BE2C (cell line): ENCODE measurements at regions not wholly inside any gene's neighbourhood (a gene's known extent, or its start where the extent isn't known, plus 50 kb on each side); places are given as distances from the start of the nearest gene placed in this dataset.

Experiments used
- DNase-seq: peaks from one replicate; pipeline ENCODE4 v3.0.0-alpha.2; 2020
- H3K27me3 ChIP-seq: fragments of 250-450 bp; sonication (Bioruptor Pico); 2 replicates; pipeline ENCODE4 v1.5.1; 2020; ENCODE audit warnings: mild to moderate bottlenecking
- H3K36me3 ChIP-seq: fragments of 250-450 bp; sonication (Bioruptor Pico); 2 replicates; pipeline ENCODE4 v1.5.1; 2020; ENCODE audit warnings: mild to moderate bottlenecking
- H3K4me1 ChIP-seq: fragments of 250-450 bp; sonication (Bioruptor Pico); 2 replicates; pipeline ENCODE4 v1.5.1; 2020
- H3K4me3 ChIP-seq: 2 replicates; pipeline ENCODE4 v1.5.1; 2011; ENCODE audit warnings: low read depth, low read length
- H3K9me3 ChIP-seq: fragments of 250-450 bp; sonication (Bioruptor Pico); 2 replicates; pipeline ENCODE4 v1.5.1; 2020
- TF ChIP-seq, protein P1 (sequence below): IDR thresholded peaks from 2 replicates; pipeline ENCODE4 v1.5.1; 2012; ENCODE audit warnings: mild to moderate bottlenecking, low read depth, low read length

DNA sequence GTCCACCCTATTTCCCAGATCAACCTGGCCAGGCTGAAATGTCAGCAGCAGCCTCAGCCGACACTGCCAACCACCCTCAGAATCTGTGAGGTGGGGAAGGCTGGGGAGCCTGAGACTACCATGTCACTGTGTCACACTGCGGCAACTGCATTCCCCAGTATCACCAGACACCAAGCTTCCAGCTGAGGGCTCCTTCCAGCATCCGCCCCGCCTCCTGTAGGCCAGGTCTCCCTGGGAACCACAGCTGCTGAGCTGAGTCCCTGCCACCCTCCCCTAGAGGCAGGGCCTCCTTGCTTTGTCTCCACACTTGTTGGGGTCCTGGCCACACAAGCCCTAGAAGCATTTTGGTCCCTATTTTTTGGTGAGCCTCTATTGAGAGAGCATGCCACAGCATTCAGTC, 115.7 kb downstream of the UNC5CL start:
- Histone ChIP-seq H3K27me3 (no peaks in the 10 kb centered on the region; the same call in 1 of the 2 replicates), H3K4me3 (no peak overlapping the region), H3K4me1 (no peaks in the 10 kb centered on the region), H3K9me3 (no peaks in the 10 kb centered on the region), H3K36me3 (no peaks in the 10 kb centered on the region)
- TF ChIP-seq, protein P1, sequence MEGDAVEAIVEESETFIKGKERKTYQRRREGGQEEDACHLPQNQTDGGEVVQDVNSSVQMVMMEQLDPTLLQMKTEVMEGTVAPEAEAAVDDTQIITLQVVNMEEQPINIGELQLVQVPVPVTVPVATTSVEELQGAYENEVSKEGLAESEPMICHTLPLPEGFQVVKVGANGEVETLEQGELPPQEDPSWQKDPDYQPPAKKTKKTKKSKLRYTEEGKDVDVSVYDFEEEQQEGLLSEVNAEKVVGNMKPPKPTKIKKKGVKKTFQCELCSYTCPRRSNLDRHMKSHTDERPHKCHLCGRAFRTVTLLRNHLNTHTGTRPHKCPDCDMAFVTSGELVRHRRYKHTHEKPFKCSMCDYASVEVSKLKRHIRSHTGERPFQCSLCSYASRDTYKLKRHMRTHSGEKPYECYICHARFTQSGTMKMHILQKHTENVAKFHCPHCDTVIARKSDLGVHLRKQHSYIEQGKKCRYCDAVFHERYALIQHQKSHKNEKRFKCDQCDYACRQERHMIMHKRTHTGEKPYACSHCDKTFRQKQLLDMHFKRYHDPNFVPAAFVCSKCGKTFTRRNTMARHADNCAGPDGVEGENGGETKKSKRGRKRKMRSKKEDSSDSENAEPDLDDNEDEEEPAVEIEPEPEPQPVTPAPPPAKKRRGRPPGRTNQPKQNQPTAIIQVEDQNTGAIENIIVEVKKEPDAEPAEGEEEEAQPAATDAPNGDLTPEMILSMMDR = no peak
- no peak for DNase-seq

DNA sequence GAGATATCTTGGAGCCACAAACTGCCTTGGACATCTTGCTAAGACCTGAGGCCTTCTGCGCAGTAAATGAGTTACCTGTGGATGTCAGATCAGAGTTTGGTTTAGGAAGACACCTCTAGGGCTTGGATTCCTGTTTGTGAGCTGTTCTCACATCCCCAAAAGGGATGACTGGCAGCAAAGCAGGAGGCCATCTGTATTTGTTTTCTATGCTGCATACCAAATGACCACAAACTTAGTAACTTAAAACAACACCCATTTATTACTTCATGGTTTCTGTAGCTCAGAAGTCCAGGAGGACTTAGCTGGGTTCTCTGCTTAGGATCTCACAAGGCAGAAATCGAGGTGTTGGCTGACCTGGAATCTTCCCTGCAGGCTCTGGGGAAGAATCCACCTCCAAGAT, 116.7 kb downstream of the UNC5CL start:
- no peaks in the 10 kb centered on the region for H3K36me3 ChIP-seq
- H3K9me3 ChIP-seq = no peaks in the 10 kb centered on the region
- H3K4me1 ChIP-seq = no peaks in the 10 kb centered on the region
- TF ChIP-seq, protein P1 = no peak
- DNase-seq = no peak
- no peaks in the 10 kb centered on the region; the same call in 1 of the 2 replicates for H3K27me3 ChIP-seq
- no peak overlapping the region for H3K4me3 ChIP-seq

DNA sequence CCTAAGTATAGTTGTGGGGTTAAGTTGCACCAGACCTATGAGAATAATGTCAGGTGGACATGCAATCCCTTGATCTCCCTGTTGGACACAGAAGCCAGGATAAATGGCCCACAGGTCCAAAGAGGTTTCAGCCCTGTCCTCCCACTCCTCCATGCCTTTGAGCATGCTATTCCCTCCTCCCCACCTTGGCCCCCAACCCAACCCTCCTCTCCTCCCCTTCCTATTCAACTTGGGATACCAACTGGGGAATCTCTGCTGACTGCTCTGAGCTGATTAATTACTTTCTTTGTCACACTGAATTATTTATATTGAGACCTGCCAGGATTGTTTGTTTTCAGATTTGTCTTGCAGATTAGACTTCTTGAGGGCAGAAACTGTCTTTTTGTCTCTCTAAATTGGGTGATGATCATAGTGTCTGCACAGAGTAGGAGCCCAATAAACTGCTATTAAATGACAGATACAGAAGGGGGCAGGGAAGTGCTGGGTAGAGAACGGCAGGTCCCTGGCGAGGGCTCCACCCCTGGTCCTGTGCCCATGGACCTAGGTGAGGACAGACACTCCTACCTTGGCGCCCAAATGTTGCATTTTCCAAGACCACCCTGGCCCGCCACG, 120.9 kb downstream of the UNC5CL start:
- TF ChIP-seq, protein P1 = no peak
- H3K4me3 ChIP-seq = no peak overlapping the region
- no peaks in the 10 kb centered on the region; the same call in 1 of the 2 replicates for H3K27me3 ChIP-seq
- no peaks in the 10 kb centered on the region for H3K4me1 ChIP-seq
- H3K9me3 ChIP-seq = no peaks in the 10 kb centered on the region
- H3K36me3 ChIP-seq = no peaks in the 10 kb centered on the region
- DNase-seq = no peak

DNA sequence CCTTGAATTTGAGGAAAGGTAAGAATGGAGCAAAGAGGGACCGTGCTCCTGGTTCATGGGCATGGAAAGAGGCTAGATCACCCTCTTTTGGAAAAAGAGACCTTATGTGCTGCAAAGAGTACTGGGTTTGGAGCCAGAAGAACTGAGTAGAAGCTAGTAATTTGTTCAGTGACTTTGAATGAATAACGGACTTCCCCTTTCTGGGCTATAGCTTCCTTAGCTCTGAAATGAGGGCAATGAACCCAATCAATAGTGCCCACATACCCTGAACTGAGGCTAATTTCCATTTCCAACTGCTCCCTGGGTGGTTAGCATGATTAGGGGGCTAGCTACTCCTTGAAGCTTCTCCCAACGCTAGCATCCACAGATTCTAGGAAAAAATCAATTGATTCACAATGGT, 121.4 kb downstream of the UNC5CL start:
- DNase-seq = no peak
- no peaks in the 10 kb centered on the region for H3K9me3 ChIP-seq
- TF ChIP-seq, protein P1 = no peak
- no peak overlapping the region for H3K4me3 ChIP-seq
- no peaks in the 10 kb centered on the region for H3K36me3 ChIP-seq
- H3K27me3 ChIP-seq = no peaks in the 10 kb centered on the region; the same call in 1 of the 2 replicates
- no peaks in the 10 kb centered on the region for H3K4me1 ChIP-seq

DNA sequence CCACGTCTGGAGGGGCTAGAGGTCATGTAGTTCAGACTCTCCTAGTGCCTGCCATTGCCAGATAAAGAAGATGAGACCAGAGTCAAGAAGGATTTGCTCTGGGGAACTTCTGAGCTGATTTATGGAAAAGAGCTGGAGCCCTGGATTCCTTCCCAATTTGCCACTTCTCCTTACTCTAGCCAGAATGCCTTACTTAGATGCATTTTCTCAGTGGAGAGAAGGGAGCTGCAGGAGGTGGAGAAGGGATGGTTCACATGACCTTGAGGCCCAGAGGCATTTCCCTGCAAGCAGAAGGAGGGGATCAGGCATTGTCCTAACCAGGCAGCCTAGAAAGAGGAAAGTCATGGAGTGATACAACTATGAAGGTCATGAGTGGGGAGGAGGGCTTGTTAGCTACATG, 122.2 kb downstream of the UNC5CL start:
- Histone ChIP-seq H3K4me1 (no peaks in the 10 kb centered on the region), H3K36me3 (no peaks in the 10 kb centered on the region), H3K9me3 (no peaks in the 10 kb centered on the region), H3K27me3 (no peaks in the 10 kb centered on the region; the same call in 1 of the 2 replicates), H3K4me3 (no peak overlapping the region)
- no peak for DNase-seq
- TF ChIP-seq, protein P1 = no peak

DNA sequence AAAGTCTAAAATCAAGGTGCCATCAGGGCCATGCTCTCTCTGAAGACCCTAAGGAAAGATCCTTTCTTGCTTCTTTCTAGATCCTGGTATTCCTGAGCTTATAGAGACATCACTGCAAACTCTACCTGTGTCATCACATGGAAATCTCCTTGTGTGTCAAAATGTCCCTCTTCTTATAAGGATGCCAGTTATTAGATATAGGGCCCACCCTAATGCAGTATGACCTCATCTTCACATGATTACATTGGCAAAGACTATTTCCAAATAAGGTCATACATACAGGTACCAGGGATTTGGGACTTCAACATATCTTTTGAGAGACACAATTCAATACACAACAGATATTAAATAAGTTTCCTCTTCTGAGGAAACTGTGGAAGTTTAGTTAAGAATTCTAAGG, 123.9 kb downstream of the UNC5CL start:
- TF ChIP-seq, protein P1 = no peak
- H3K36me3 ChIP-seq = no peaks in the 10 kb centered on the region
- no peak for DNase-seq

More for the DNA sequence above, 123.9 kb downstream of the UNC5CL start:
- no peaks in the 10 kb centered on the region for H3K4me1 ChIP-seq
- no peaks in the 10 kb centered on the region for H3K27me3 ChIP-seq
- no peaks in the 10 kb centered on the region for H3K9me3 ChIP-seq
- no peak overlapping the region for H3K4me3 ChIP-seq
